HepG2 (cell line): ENCODE measurements at regions not wholly inside any gene's neighbourhood (a gene's known extent, or its start where the extent isn't known, plus 50 kb on each side); places are given as distances from the start of the nearest gene placed in this dataset.

Source experiments
- ATAC-seq: fragments of 200-7000 bp; cut with Tn5 transposase; 3 replicates; pipeline ENCODE4 v1.9.1; 2020; ENCODE audit warnings: mild to moderate bottlenecking, moderate library complexity
- BruUV-seq: library from RNA; stranded (reverse); fragments of 400-500 nt; replicated peaks from 2 replicates; lab custom pipeline; 2021; lab: Mats Ljungman, UMichigan
- CTCF ChIA-PET: fragments of 300-600 bp; formaldehyde crosslinking; extraction: SDS; loops from one replicate; lab custom pipeline; 2021; ENCODE audit warnings: low total read pairs, inconsistent platforms, low intra/inter-chr PET ratio; lab: Yijun Ruan, JAX
- POLR2A ChIA-PET: fragments of 350-600 bp; sonication (Branson Sonifier 250); formaldehyde crosslinking; loops from one replicate; lab custom pipeline; 2020; ENCODE audit warnings: antibody characterized with exemption, inconsistent platforms; lab: Yijun Ruan, JAX
- DNase-seq: peaks from one replicate; pipeline ENCODE4 v3.0.0-alpha.2; 2015; ENCODE audit warnings: low spot score
- FAIRE-seq: peaks from 3 replicates; lab custom pipeline; 2011; peaks lifted over from hg19 to GRCh38; lab: Jason Lieb, UNC
- H2AFZ ChIP-seq: one replicate; pipeline ENCODE4 v1.6.1; 2011; ENCODE audit warnings: low read length, inconsistent platforms
- H3K27ac ChIP-seq: fragments of 300-600 bp; 3 replicates; pipeline ENCODE4 v1.8.0; 2011; ENCODE audit warnings: mixed run types, mild to moderate bottlenecking, mixed read lengths, low read length, inconsistent platforms; ENCODE audit not compliant: insufficient read depth; ENCODE audit errors: extremely low read length
- H3K27me3 ChIP-seq, 2 experiments: fragments of 200-600 bp in 1 of 2; 2 replicates in 1 of 2; 3 replicates in 1 of 2; pipeline versions ENCODE4 v1.6.0 to v1.8.0; 2011; ENCODE audit warnings: low read length in 2 of 2, mild to moderate bottlenecking in 2 of 2, moderate library complexity in 2 of 2, inconsistent platforms in 1 of 2; ENCODE audit not compliant: insufficient read depth in 2 of 2, control insufficient read depth in 1 of 2
- H3K36me3 ChIP-seq, 2 experiments: fragments of 200-600 bp in 1 of 2; replicated peaks in 1 of 2; 2 replicates in 1 of 2; 3 replicates in 1 of 2; pipeline versions ENCODE4 v1.5.1 to v1.8.0; 2011; ENCODE audit warnings: low read length in 2 of 2, inconsistent platforms in 1 of 2; ENCODE audit not compliant: insufficient read depth in 2 of 2, control insufficient read depth in 1 of 2
- H3K4me1 ChIP-seq: 2 replicates; pipeline ENCODE4 v1.5.1; 2012; ENCODE audit warnings: low read length, inconsistent platforms; ENCODE audit not compliant: insufficient read depth
- H3K4me2 ChIP-seq: 2 replicates; pipeline ENCODE4 v1.6.0; 2011; ENCODE audit warnings: low read depth, low read length, inconsistent platforms
- H3K4me3 ChIP-seq, 3 experiments: fragments of 200-600 bp in 1 of 3; sonication (generic), shearing (Covaris generic) in 1 of 3; replicated peaks in 1 of 3; 2 replicates each; pipeline ENCODE4 v1.5.1; 2011 to 2016; ENCODE audit warnings: low read length in 3 of 3, inconsistent platforms in 2 of 3, low read depth in 2 of 3, mild to moderate bottlenecking in 2 of 3, control low read depth in 1 of 3, mixed read lengths in 1 of 3; ENCODE audit not compliant: insufficient read depth in 1 of 3
- H3K79me2 ChIP-seq: one replicate; pipeline ENCODE4 v1.6.1; 2011; ENCODE audit warnings: low read length, inconsistent platforms; ENCODE audit not compliant: insufficient read depth
- H3K9ac ChIP-seq: 2 replicates; pipeline ENCODE4 v1.6.0; 2011; ENCODE audit warnings: mild to moderate bottlenecking, low read depth, low read length, inconsistent platforms; ENCODE audit not compliant: insufficient read depth
- H3K9me3 ChIP-seq: 2 replicates; pipeline ENCODE4 v1.5.1; 2012; ENCODE audit warnings: mild to moderate bottlenecking, low read length
- H4K20me1 ChIP-seq: 2 replicates; pipeline ENCODE4 v1.6.0; 2011; ENCODE audit warnings: inconsistent platforms, mild to moderate bottlenecking, low read length, moderate library complexity; ENCODE audit not compliant: insufficient read depth
- ADNP ChIP-seq: sonication (generic); formaldehyde crosslinking; IDR thresholded peaks from 2 replicates; pipeline ENCODE4 v1.4.0; 2020; ENCODE audit warnings: missing genetic modification reagents
- ATF7 ChIP-seq, 2 experiments: fragments of 450-650 bp in 1 of 2; sonication (generic) in 1 of 2; formaldehyde crosslinking in 1 of 2; IDR thresholded peaks; 2 replicates each; pipeline versions ENCODE4 v1.4.0 to v1.6.1; 2016 to 2020; ENCODE audit warnings: antibody characterized with exemption in 1 of 2, mild to moderate bottlenecking in 1 of 2, missing genetic modification reagents in 1 of 2
- CBX2 ChIP-seq, 2 experiments: fragments of 200-600 bp in 1 of 2; sonication (generic); formaldehyde crosslinking in 1 of 2; IDR thresholded peaks; 2 replicates each; pipeline versions ENCODE4 v1.7.0 to v1.8.1; 2018 to 2022; ENCODE audit warnings: low read depth in 2 of 2, low read length in 1 of 2, mild to moderate bottlenecking in 1 of 2, missing genetic modification reagents in 1 of 2
- MNT ChIP-seq: fragments of 450-650 bp; IDR thresholded peaks from 2 replicates; pipeline ENCODE4 v1.6.1; 2016
- TAF1 ChIP-seq: sonication (generic); formaldehyde crosslinking; IDR thresholded peaks from 2 replicates; pipeline ENCODE4 v1.4.0; 2020; ENCODE audit warnings: missing genetic modification reagents
- WGBS: methylation state at CpG from one replicate; pipeline ENCODE4 v1.1.6; 2017; ENCODE audit warnings: low lambda C conversion rate; 5-methylcytosine and 5-hydroxymethylcytosine counted together
- in situ Hi-C: cut with HindIII; loops from 2 replicates; pipeline ENCODE4 v1.10.0; 2017; ENCODE audit warnings: low pct_unique_long_range_greater_than_20kb; ENCODE audit not compliant: extremely low pct_ligation_motif_present
- intact Hi-C: fragments of 100-400 bp; cut with micrococcal nuclease; formaldehyde crosslinking; loops from one replicate; pipeline ENCODE4 v1.10.0; 2022; ENCODE audit not compliant: unreplicated experiment

DNA sequence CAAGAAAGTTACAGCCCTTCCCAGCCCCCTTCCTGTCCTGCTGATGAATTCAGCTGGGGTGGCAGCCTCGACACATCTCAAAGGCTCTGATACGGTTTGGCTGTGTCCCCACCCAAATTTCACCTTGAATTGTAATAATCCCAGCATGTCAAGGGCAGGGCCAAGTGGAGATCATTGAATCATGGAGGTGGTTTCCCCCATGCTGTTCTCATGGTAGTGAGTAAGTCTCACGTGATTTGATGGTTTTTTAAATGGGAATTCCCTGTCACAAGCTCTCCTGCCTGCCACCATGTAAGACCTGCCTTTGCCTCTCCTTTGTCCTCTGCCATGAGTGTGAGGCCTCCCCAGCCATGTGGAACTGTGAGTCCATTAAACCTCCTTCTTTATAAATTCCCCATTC lies 163.2 kb upstream of the FOXF1 start:
- Histone ChIP-seq H3K4me1 (no peaks in the 10 kb centered on the region), H2AFZ (no peak overlapping the region), H4K20me1 (no peaks in the 10 kb centered on the region; the same call in 1 of the 2 replicates), H3K27ac (no peak overlapping the region), H3K27me3 (peaks cover 4 to 89% of the 10 kb centered on the region in 2 experiments; a peak in 4 of 5 replicates), H3K4me3 (no peak overlapping the region), H3K4me2 (no peak overlapping the region), H3K36me3 (no peaks in the 10 kb centered on the region), H3K9ac (no peak overlapping the region), H3K79me2 (no peaks in the 10 kb centered on the region), H3K9me3 (no peaks in the 10 kb centered on the region)
- intact Hi-C loops (no loop called here), in situ Hi-C loops (no loop called here)
- no TSS peak for BruUV-seq
- 0% methylated on average over 3 of the region's 3 CpGs for WGBS
- POLR2A ChIA-PET: no interaction called here
- DNase-seq (no peak), FAIRE-seq (no peak), ATAC-seq (no peak)
- no peak for TF ChIP-seq ADNP (CRISPR knock-in tag)
- no peak for TF ChIP-seq CBX2 (IDR thresholded peaks at IDR 0.05; ENCODE audit: low read depth, low read length)
- no peak for TF ChIP-seq CBX2 (CRISPR knock-in tag; IDR thresholded peaks at IDR 0.05; ENCODE audit: low read depth)
- no peak for TF ChIP-seq ATF7 (IDR thresholded peaks at IDR 0.05)
- no peak for TF ChIP-seq ATF7 (CRISPR knock-in tag; IDR thresholded peaks at IDR 0.05)
- CTCF ChIA-PET: no interaction called here

GRCh38 chr16:86347916-86348555 lies 162.3 kb upstream of the FOXF1 start:
- H3K9me3 ChIP-seq: no peaks in the 10 kb centered on the region
- no peak for FAIRE-seq
- CTCF ChIA-PET: no interaction called here
- H4K20me1 ChIP-seq: no peaks in the 10 kb centered on the region; the same call in 1 of the 2 replicates
- 13% methylated on average over 9 of the region's 11 CpGs for whole genome bisulfite sequencing
- no peaks in the 10 kb centered on the region for H3K36me3 ChIP-seq
- H2AFZ ChIP-seq: no peak overlapping the region
- no peak for DNase-seq
- H3K4me2 ChIP-seq: no peak overlapping the region
- BruUV-seq: no TSS peak
- POLR2A ChIA-PET: no interaction called here
- no peaks in the 10 kb centered on the region for H3K79me2 ChIP-seq
- TF ChIP-seq MNT (peak; percentile 63), TAF1 (CRISPR knock-in tag) (no peak)
- TF ChIP-seq, all 625 proteins: peak for 1
- Histone ChIP-seq H3K27me3 (peaks cover 4 to 84% of the 10 kb centered on the region in 2 experiments; a peak in 4 of 5 replicates), H3K4me3 (no peak overlapping the region), H3K9ac (no peak overlapping the region), H3K27ac (no peak overlapping the region), H3K4me1 (no peaks in the 10 kb centered on the region)
- intact Hi-C loops: no loop called here
- no peak for ATAC-seq
- in situ Hi-C loops: no loop called here
